ENCODE measurements at regions not wholly inside any gene's neighbourhood (a gene's known extent, or its start where the extent isn't known, plus 50 kb on each side); places are given as distances from the start of the nearest gene placed in this dataset.

GRCh38 chr10:43803791-43804190 is 155.1 kb upstream of the ZNF32 start:
- no peak for TF ChIP-seq OSR1 (CRISPR knock-in tag; IDR thresholded peaks at IDR 0.05)
- no peak for TF ChIP-seq TSHZ2 (CRISPR knock-in tag; IDR thresholded peaks at IDR 0.05)
- no peak for TF ChIP-seq ZC3H10 (CRISPR knock-in tag; IDR thresholded peaks at IDR 0.05)

All from SK-N-SH treated with all-trans-retinoic acid at 6 μM for 48 hours (cell line).